NCI-H128 (cell line): ENCODE measurements at regions not wholly inside any gene's neighbourhood (a gene's known extent, or its start where the extent isn't known, plus 50 kb on each side); places are given as distances from the start of the nearest gene placed in this dataset.
"Not testable (repeated sequence)": the region's sequence is repeated elsewhere in the genome, so short reads cannot be mapped to it uniquely, and the experiment has no call there.

Source experiments
- DNase-seq: peaks from one replicate; lab custom pipeline; 2025; ENCODE audit not compliant: unreplicated experiment; lab: John Stamatoyannopoulos, UW

- no peak for DNase-seq
These were observed 315.2 kb upstream of the ACO1 start for GRCh38 chr9:32069169-32069813.

DNA sequence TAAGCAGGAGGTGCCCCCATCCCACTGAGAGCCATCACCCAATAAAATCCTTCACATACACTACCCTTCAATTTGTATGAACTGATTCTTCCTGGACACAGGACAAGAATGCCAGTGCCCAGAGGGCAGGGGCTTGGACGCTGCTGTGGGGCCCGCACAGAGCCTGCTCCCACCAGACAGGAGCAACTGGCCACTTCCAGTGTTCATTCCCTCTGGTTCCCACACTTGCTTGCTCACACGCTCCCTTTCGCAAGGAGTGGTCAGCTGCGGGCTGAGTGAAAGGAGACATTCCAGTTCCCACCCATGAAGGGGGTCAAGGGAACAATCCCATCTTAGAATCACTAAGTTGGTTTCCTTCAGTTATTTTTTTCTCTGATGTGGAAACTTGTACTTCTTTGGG is 314.5 kb upstream of the ACO1 start:
- DNase-seq: no peak

DNA sequence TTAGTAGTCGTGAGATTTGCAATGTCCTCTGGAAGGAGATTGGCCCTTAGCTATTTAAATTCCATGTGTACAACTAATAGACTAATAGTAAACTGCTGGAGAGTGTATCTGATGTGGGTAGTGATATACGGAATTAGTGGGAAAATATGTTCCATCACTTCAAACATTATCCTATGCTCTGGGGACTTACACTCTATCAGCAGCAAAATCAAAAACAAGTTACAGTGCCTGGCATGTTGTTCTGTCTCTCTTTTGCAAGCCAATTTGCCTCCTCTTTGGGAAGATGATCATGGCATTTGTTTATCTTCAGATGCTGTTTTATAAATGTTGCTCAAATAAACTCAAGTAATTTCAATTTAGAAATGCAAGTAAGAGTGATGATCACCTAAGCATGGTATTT is 311.9 kb upstream of the ACO1 start:
- DNase-seq: no peak

DNA sequence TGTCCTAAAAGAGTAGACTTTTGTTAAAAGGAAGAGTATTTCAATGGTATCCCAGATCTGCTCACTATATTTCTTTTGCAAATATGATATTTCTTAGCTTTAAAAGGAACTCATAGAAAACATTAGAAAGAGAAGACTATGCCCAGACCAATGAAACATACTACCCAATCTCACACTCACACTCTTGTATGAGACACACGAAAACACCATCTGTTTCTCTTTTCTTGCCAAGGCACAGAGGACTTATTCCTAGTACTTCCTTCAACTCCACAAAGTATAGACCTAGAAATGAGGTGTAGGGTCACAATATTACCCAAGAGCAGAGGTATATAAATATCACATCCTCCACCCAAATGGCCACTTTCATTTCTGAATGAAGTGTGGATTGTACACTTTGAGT is 292.4 kb upstream of the ACO1 start:
- DNase-seq: no peak

DNA sequence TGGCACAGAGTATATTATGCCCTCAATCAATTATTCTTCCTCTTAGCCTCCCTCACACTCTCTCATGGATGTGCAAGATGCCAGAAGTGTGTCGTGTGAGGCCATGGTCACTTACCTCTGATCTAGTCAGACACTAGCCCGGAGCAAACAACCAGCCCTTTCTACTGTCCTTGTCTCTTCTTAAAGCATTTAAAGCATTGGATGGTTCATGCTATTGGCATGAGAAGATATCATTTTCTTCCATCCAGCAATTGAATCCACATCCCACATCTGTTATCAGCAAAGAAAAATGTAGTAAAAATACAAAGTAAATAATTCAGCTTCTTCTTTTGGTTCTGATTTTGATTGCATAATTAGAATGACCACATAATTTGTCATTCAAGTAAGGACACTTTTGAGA is 267.2 kb upstream of the ACO1 start:
- no peak for DNase-seq

GRCh38 chr9:32128546-32128945 is 255.9 kb upstream of the ACO1 start:
- no peak for DNase-seq

DNA sequence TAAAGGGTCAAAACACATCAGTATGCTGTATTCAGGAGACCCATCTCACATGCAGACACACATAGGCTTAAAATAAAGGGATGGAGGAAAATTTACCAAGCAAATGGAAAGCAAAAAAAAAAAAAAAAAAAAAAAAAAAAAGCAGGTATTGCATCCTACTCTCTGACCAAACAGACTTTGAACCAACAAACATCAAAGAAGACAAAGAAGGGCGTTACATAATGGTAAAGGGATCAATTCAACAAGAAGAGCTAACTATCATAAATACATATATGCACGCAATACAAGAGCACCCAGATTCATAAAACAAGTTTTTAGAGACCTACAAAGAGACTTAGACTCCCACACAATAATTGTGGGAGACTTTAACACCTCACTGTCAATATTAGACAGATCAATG is 253.7 kb upstream of the ACO1 start:
- DNase-seq: not testable (repeated sequence)

GRCh38 chr9:32136700-32137339 is 247.6 kb upstream of the ACO1 start:
- no peak for DNase-seq

- DNase-seq: no peak
These were observed 242.4 kb upstream of the ACO1 start for GRCh38 chr9:32142074-32142473.

DNA sequence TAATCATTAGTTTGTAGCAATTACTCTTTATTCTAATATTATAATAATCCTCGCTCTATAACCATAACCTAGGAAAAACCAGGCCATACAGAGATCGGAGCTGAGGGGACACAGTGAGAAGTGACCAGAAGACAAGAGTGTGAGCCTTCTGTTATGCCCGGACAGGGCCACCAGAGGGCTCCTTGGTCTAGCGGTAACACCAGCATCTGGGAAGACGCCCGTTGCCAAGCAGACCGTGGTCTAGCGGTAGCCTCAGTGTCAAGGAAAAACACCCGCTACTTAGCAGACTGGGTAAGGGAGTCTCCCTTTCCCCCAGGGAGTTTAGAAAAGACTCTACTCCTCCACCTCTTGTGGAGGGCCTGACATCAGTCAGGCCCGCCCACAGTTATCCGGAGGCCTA is 235.9 kb upstream of the ACO1 start:
- DNase-seq: not testable (repeated sequence)

GRCh38 chr9:32161209-32161608 is 223.2 kb upstream of the ACO1 start:
- no peak for DNase-seq

- DNase-seq: no peak
These were observed 222.7 kb upstream of the ACO1 start for GRCh38 chr9:32161720-32162119.

- DNase-seq: not testable (repeated sequence)
These were observed 218.1 kb upstream of the ACO1 start for GRCh38 chr9:32166316-32166715.

DNA sequence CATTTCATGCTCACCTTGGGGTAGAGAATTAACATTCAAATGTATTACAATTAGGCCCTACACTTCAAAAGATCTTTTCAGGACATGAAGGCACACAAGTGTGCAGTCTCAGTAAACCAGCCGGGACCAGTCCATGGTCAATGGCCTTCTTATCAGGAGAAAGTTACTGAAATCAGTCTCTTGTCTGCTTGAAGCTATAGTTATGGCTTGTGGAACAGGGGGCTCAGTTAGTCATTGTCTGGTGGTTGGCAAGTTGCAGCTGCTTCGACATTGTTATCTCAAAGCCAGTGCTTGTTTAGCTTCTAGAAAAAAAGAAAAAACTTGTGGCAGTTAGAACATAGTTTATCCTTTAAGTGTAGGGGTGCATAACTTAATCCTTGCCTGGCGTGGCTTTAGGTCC is 213.1 kb upstream of the ACO1 start:
- DNase-seq: no peak

DNA sequence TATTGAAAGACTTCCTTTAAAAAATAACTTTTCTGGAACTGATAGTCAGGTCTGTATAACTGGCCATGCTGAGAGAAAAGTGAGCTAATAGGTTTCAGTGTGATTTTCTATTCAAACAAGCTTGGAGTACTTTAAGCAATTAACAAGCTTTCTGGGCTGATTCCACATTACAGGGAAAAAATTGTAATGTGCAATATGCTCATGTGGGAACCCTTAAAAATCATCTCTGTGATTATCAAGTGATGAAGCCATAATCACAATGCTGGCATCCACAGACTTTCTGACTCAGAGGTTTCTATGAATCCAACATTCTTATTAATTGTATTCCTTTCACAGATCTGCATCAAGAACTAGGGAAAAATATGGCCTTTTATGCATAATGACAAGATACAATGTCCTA is 212.2 kb upstream of the ACO1 start:
- DNase-seq: no peak

GRCh38 chr9:32177396-32177795 is 207.0 kb upstream of the ACO1 start:
- DNase-seq: no peak

- no peak for DNase-seq
These were observed 203.8 kb upstream of the ACO1 start for GRCh38 chr9:32180597-32180996.

- DNase-seq: no peak
These were observed 184.2 kb upstream of the ACO1 start for GRCh38 chr9:32200241-32200640.

DNA sequence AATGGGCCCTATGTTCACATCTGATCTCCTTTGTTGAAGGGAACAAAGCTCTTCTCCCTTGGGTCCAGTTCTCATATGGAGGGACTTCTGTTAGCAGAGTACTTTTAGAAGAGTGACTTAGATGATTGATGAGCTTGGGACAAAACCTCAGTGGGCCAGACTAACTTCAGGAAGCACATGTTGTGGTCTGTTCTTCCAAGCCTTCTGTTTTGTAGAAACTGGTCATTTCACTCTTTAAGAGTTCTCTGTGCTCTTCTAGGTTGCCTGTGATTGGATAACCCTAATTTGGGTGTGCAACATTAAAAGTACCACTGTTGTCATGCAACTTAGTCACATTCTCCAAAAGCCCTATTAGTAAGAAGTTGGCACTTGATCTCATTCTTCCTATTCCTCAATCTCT is 183.5 kb upstream of the ACO1 start:
- no peak for DNase-seq

DNA sequence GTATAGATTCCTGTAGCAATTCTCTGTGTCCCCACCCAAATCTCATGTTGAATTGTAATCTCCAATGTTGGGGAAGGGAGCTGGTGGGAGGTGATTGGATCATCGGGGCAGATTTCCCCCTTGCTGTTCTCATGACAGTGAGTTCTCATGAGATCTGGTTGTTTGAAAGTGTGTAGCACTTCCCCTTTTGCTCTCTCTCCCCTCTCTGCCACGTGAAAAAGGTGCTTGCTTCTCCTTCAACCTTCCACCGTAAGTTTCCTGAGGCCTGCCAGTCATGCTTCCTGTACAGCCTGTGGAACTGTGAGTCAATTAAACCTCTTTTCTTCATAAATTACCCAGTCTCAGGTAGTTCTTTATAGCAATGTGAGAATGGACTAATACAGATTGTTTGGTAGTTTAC is 175.3 kb upstream of the ACO1 start:
- DNase-seq: not testable (repeated sequence)

- no peak for DNase-seq
These were observed 166.2 kb upstream of the ACO1 start for GRCh38 chr9:32218100-32218767.

- no peak for DNase-seq
These were observed 163.7 kb upstream of the ACO1 start for GRCh38 chr9:32220750-32221149.

GRCh38 chr9:32234451-32234850 is 150.0 kb upstream of the ACO1 start:
- no peak for DNase-seq
